ENCODE measurements at regions not wholly inside any gene's neighbourhood (a gene's known extent, or its start where the extent isn't known, plus 50 kb on each side); places are given as distances from the start of the nearest gene placed in this dataset.
"Not testable (repeated sequence)": the region's sequence is repeated elsewhere in the genome, so short reads cannot be mapped to it uniquely, and the experiment has no call there.

DNA sequence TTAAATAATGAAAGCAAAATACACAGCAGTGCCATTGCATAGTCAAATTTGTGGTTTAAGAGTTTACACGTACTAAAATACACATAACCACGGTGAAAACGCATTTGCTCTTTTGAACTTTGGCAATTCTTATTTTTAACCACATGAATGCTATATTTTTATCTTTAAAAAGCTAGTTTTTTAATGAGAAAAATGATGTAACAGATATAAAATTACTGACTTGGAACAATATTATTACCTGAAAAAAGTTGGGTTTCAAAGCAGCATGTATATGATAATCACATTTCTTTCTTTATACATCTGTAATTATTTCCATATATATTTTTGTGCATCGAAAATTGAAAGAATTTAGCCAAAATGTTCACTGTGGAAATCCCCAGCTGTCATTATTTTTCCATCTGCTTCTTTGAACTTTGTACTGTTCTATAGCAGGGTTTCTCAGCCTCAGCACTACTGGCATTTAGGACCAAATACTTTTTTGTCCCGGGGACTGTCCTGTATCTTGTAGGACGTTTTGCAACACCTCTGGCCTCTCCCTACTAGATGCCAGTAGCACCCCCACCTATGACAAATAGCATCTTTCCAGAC lies 75.9 kb upstream of the CAB39 start:
- H3K4me1 ChIP-seq: no peaks in the 10 kb centered on the region
- intact Hi-C loops (cut with micrococcal nuclease): no loop called here

GRCh38 chr2:230637486-230637885 lies 75.2 kb upstream of the CAB39 start:
- H3K4me3 ChIP-seq; intact Hi-C loops (cut with micrococcal nuclease): not testable (repeated sequence)

More for the DNA sequence above, 75.9 kb upstream of the CAB39 start:
- no peak for DNase-seq
- H3K27me3 ChIP-seq (ENCODE audit: low read depth): no peaks in the 10 kb centered on the region
- no peak overlapping the region for H3K27ac ChIP-seq (replicated peaks)
- no peaks in the 10 kb centered on the region for H3K9me3 ChIP-seq (replicated peaks)
- TF ChIP-seq, protein P1, sequence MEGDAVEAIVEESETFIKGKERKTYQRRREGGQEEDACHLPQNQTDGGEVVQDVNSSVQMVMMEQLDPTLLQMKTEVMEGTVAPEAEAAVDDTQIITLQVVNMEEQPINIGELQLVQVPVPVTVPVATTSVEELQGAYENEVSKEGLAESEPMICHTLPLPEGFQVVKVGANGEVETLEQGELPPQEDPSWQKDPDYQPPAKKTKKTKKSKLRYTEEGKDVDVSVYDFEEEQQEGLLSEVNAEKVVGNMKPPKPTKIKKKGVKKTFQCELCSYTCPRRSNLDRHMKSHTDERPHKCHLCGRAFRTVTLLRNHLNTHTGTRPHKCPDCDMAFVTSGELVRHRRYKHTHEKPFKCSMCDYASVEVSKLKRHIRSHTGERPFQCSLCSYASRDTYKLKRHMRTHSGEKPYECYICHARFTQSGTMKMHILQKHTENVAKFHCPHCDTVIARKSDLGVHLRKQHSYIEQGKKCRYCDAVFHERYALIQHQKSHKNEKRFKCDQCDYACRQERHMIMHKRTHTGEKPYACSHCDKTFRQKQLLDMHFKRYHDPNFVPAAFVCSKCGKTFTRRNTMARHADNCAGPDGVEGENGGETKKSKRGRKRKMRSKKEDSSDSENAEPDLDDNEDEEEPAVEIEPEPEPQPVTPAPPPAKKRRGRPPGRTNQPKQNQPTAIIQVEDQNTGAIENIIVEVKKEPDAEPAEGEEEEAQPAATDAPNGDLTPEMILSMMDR (IDR thresholded peaks at IDR 0.05; ENCODE audit: borderline replicate concordance): no peak
- H3K4me3 ChIP-seq: no peak overlapping the region
- no peaks in the 10 kb centered on the region for H3K36me3 ChIP-seq

DNA sequence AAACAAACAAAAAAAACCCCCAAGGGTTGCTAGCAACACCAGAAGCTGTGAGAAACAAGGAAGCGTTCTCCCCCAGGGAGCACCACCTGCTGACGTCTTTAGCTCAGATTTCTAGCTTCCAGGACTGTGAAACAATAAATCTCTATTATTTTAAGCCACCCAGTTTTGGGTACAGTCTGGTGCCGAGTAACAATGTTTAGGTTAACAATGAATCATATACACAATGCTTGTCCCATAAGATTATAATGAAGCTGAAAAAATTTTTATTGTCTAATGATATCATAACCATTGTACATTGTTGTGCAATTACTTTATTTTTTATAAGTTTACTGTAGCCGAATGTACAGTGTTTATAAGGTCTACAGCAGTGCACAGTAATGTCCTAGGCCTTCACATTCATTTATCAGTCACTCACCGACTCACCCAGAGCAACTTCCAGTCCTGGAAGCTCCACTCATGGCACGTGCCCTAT lies 72.1 kb upstream of the CAB39 start:
- intact Hi-C loops (cut with micrococcal nuclease): no loop called here
- no peak overlapping the region for H3K27ac ChIP-seq (replicated peaks)
- H3K9me3 ChIP-seq (replicated peaks): no peaks in the 10 kb centered on the region
- H3K27me3 ChIP-seq (ENCODE audit: low read depth): no peaks in the 10 kb centered on the region
- H3K4me3 ChIP-seq: no peak overlapping the region
- H3K4me1 ChIP-seq: no peaks in the 10 kb centered on the region
- TF ChIP-seq, protein P1 (IDR thresholded peaks at IDR 0.05; ENCODE audit: borderline replicate concordance): no peak
- no peak for DNase-seq
- H3K36me3 ChIP-seq: no peaks in the 10 kb centered on the region

More at GRCh38 chr2:230637486-230637885, 75.2 kb upstream of the CAB39 start:
- H3K4me1 ChIP-seq; DNase-seq; H3K27me3 ChIP-seq (ENCODE audit: low read depth); H3K27ac ChIP-seq (replicated peaks); H3K36me3 ChIP-seq; H3K9me3 ChIP-seq (replicated peaks): not testable (repeated sequence)

DNA sequence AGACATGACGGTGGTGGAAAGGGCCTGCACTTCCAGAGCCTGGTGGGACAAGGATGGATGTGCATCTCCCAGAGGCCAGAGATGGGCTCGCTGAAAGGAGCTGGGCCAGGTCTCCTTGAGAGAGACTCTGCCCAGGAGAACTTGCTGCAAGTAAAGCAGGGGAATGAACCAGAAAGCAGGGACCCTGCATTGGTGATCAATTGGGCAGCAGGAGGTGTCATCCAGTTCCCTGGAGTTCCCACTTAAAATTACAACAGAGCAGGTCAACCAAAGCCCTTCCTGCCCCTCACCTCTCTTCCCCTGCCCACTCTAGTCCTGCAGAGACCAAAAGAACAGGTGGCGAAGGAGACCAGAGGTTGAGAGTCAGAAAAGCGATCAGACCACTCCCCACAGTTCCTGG lies 69.7 kb upstream of the CAB39 start:
- Histone ChIP-seq H3K27ac (replicated peaks) (peak overlapping the region; percentile 24), H3K27me3 (ENCODE audit: low read depth) (no peaks in the 10 kb centered on the region), H3K4me1 (no peaks in the 10 kb centered on the region), H3K4me3 (no peak overlapping the region), H3K9me3 (replicated peaks) (no peaks in the 10 kb centered on the region), H3K36me3 (no peaks in the 10 kb centered on the region)
- intact Hi-C loops (cut with micrococcal nuclease): no loop called here
- DNase-seq: no peak
- TF ChIP-seq, protein P1 (IDR thresholded peaks at IDR 0.05; ENCODE audit: borderline replicate concordance): no peak

DNA sequence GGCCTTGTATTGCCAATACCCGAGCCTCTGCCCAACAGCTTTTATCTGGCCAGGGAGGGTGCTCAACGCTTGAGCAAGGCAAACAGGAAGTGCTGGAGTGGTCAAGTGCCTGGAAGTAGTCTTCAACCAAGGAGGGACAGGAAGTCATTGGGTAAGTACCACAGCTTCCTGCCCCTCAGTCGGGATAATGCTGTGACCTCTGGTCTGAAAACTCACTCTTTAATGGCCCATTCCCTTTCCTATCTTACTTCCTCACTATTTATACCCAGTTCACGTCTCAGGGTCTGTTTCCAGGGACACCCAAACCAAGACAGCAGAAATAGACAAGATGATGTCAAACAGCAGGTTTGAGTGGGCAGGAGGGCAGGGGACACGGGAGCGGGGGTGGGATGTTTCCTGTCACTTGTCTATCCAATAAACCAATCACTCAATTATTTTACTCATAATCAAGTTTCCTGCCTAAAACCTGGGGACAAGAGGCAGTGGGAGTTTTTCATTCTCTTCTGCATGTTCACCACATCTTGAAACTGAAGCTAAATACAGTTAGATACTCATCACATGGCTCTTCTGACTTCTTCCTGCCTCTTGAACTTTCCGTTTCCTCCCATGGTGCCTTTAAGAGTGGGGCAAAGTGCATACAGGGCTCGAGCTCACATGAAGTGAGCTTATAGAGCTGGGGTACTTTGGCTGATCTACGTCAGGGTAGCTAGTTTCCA lies 68.9 kb upstream of the CAB39 start:
- intact Hi-C loops (cut with micrococcal nuclease): no loop called here
- TF ChIP-seq, protein P1 (IDR thresholded peaks at IDR 0.05; ENCODE audit: borderline replicate concordance): no peak
- DNase-seq: peak; percentile 26

GRCh38 chr2:230644356-230644935 lies 68.2 kb upstream of the CAB39 start:
- no peaks in the 10 kb centered on the region for H3K9me3 ChIP-seq (replicated peaks)
- intact Hi-C loops (cut with micrococcal nuclease): no loop called here
- no peaks in the 10 kb centered on the region for H3K27me3 ChIP-seq (ENCODE audit: low read depth)
- H3K36me3 ChIP-seq: no peaks in the 10 kb centered on the region
- H3K27ac ChIP-seq (replicated peaks): peak overlapping the region; percentile 16
- no peak overlapping the region for H3K4me3 ChIP-seq
- H3K4me1 ChIP-seq: no peaks in the 10 kb centered on the region
- DNase-seq: no peak
- TF ChIP-seq, protein P1 (IDR thresholded peaks at IDR 0.05; ENCODE audit: borderline replicate concordance): no peak

More for the DNA sequence above, 68.9 kb upstream of the CAB39 start:
- Histone ChIP-seq H3K4me1 (no peaks in the 10 kb centered on the region), H3K27ac (replicated peaks) (peak overlapping the region; percentile 24), H3K36me3 (no peaks in the 10 kb centered on the region), H3K4me3 (no peak overlapping the region), H3K27me3 (ENCODE audit: low read depth) (no peaks in the 10 kb centered on the region), H3K9me3 (replicated peaks) (no peaks in the 10 kb centered on the region)
